ENCODE measurements at regions not wholly inside any gene's neighbourhood (a gene's known extent, or its start where the extent isn't known, plus 50 kb on each side); places are given as distances from the start of the nearest gene placed in this dataset.

DNA sequence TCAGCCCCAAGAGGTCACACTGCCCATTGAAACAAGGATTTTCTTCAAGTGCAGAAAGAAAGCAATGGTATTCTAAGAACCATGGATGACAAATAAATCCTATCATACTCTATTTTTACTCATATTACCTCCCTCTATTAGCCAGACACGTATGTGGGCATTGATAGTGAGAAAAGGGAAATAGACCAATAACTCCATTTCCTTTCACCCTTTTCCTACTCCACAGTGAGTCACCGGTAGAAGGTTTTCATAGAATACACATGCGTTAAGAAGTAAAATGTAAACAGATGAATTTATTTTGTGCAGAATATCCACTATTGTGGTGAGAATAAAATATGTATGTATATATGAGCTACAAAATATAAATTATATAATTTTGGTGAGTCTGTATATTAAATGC, 568.9 kb upstream of the ADGRL4 start:
- TF ChIP-seq, protein P1, sequence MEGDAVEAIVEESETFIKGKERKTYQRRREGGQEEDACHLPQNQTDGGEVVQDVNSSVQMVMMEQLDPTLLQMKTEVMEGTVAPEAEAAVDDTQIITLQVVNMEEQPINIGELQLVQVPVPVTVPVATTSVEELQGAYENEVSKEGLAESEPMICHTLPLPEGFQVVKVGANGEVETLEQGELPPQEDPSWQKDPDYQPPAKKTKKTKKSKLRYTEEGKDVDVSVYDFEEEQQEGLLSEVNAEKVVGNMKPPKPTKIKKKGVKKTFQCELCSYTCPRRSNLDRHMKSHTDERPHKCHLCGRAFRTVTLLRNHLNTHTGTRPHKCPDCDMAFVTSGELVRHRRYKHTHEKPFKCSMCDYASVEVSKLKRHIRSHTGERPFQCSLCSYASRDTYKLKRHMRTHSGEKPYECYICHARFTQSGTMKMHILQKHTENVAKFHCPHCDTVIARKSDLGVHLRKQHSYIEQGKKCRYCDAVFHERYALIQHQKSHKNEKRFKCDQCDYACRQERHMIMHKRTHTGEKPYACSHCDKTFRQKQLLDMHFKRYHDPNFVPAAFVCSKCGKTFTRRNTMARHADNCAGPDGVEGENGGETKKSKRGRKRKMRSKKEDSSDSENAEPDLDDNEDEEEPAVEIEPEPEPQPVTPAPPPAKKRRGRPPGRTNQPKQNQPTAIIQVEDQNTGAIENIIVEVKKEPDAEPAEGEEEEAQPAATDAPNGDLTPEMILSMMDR (conservative IDR thresholded peaks at IDR 0.05; ENCODE audit: low read length): no peak
- TF ChIP-seq EZH2phosphoT487 (IDR thresholded peaks at IDR 0.05; ENCODE audit: borderline replicate concordance, low read depth, low read length): no peak
